Omental fat pad (tissue), 3 donors: ENCODE measurements at regions not wholly inside any gene's neighbourhood (a gene's known extent, or its start where the extent isn't known, plus 50 kb on each side); places are given as distances from the start of the nearest gene placed in this dataset.

Source experiments
- ATAC-seq: fragments of 150-250 bp; one replicate; pipeline ENCODE4 v1.9.1; 2016; ENCODE audit warnings: mild to moderate bottlenecking, moderate library complexity; ENCODE audit not compliant: low FRiP score
- DNase-seq: peaks from one replicate; pipeline ENCODE4 v3.0.0-alpha.2; 2019; ENCODE audit warnings: low spot score
- CTCF ChIP-seq, 3 donors: fragments of 450-650 bp; IDR thresholded peaks; one replicate each; pipeline ENCODE4 v1.5.1; 2016 to 2017; ENCODE audit warnings: antibody characterized with exemption in 3 of 3, mild to moderate bottlenecking in 3 of 3, moderate library complexity in 2 of 3

GRCh38 chr9:105975886-105976645 lies 281.7 kb downstream of the TMEM38B start:
- TF ChIP-seq CTCF (IDR thresholded peaks at IDR 0.05), result no peak
- DNase-seq (no peak), ATAC-seq (no peak)

- DNase-seq, result no peak
- TF ChIP-seq CTCF (IDR thresholded peaks at IDR 0.05), result no peak
- no peak for ATAC-seq
These were observed 284.0 kb downstream of the TMEM38B start for GRCh38 chr9:105978336-105978735.

- TF ChIP-seq CTCF (IDR thresholded peaks at IDR 0.05), result no peak
- ATAC-seq (no peak), DNase-seq (no peak)
These were observed 284.5 kb downstream of the TMEM38B start for GRCh38 chr9:105978826-105979225.

GRCh38 chr9:105979290-105979689 lies 284.9 kb downstream of the TMEM38B start:
- no peak for DNase-seq
- TF ChIP-seq CTCF (IDR thresholded peaks at IDR 0.05), result no peak
- ATAC-seq, result no peak

GRCh38 chr9:105984714-105985113 lies 290.4 kb downstream of the TMEM38B start:
- ATAC-seq (no peak), DNase-seq (no peak)
- TF ChIP-seq CTCF (IDR thresholded peaks at IDR 0.05), result no peak

- DNase-seq (no peak), ATAC-seq (no peak)
- TF ChIP-seq CTCF (IDR thresholded peaks at IDR 0.05), result no peak
These were observed 298.9 kb downstream of the TMEM38B start for GRCh38 chr9:105993116-105993854.
